ENCODE measurements at regions not wholly inside any gene's neighbourhood (a gene's known extent, or its start where the extent isn't known, plus 50 kb on each side); places are given as distances from the start of the nearest gene placed in this dataset.
"Not testable (repeated sequence)": the region's sequence is repeated elsewhere in the genome, so short reads cannot be mapped to it uniquely, and the experiment has no call there.

DNA sequence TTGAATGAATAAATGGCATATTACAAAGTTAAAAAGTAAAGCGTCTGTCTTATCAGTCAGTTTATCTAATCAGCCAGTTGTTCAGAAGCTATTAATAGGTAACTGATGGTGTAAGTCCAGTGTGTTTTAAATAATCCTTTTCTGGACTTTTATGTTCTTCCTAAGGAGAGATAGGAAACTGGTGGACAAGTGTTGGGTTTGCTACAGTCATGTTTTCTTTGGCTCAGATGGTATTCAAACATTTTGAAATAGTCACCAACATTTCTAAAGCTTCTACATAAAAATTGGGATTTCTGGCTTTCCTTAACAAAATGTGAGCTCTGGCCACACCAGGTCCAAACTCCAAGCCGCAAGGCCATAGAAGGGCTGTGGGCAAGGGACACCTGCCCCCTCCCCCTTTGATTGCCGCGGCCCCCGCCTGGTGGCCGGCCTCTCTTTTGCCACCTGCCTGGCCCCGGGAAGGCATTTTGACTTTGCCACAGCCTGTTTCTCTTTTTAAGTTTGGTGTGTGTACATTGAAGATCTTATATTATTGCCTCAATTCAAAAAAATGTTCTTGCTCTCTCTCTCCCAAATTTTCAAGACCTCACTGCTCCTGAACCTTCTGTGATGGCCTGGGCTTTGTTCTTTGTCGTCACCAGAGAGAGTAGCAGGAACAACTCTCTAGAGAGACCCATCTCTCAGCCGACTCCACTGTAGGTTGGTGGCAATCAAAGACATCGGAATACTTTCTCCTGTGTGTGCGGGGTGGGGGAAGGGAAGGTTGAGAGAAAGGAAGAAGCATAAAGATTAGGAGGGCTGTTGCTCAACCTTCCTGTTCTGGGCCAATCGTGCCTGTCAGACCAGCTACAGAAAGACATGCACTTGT is 84.0 kb upstream of the ZNF217 start:
- no peak for DNase-seq (ENCODE audit: low spot score)
- TF ChIP-seq, protein P1, sequence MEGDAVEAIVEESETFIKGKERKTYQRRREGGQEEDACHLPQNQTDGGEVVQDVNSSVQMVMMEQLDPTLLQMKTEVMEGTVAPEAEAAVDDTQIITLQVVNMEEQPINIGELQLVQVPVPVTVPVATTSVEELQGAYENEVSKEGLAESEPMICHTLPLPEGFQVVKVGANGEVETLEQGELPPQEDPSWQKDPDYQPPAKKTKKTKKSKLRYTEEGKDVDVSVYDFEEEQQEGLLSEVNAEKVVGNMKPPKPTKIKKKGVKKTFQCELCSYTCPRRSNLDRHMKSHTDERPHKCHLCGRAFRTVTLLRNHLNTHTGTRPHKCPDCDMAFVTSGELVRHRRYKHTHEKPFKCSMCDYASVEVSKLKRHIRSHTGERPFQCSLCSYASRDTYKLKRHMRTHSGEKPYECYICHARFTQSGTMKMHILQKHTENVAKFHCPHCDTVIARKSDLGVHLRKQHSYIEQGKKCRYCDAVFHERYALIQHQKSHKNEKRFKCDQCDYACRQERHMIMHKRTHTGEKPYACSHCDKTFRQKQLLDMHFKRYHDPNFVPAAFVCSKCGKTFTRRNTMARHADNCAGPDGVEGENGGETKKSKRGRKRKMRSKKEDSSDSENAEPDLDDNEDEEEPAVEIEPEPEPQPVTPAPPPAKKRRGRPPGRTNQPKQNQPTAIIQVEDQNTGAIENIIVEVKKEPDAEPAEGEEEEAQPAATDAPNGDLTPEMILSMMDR (IDR thresholded peaks at IDR 0.05; ENCODE audit: extremely low read depth, insufficient read depth, missing control alignments): no peak
- in situ Hi-C loops (cut with MboI; ENCODE audit: low pct_unique_long_range_greater_than_20kb, low sequenced_read_pairs, unreplicated experiment): no loop called here

DNA sequence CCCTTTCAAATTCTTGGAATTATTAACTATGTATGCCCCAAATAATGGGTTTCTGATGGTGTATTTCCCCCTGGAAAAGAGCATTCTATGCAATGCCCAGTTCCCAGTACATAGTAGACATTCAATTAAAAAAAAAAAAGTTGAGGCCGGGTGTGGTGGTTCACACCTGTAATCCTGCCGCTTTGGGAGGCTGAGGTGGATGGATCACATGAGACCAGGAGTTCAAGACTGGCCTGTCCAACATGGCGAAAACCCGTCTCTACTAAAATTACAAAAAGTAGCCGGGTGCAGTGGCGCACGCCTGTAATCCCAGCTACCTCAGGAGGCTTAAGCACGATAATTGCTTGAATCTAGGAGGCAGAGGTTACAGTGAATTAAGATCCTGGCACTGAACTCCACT is 83.3 kb upstream of the ZNF217 start:
- no peak for DNase-seq (ENCODE audit: low spot score)
- in situ Hi-C loops (cut with MboI; ENCODE audit: low pct_unique_long_range_greater_than_20kb, low sequenced_read_pairs, unreplicated experiment): no loop called here
- TF ChIP-seq, protein P1 (IDR thresholded peaks at IDR 0.05; ENCODE audit: extremely low read depth, insufficient read depth, missing control alignments): no peak

DNA sequence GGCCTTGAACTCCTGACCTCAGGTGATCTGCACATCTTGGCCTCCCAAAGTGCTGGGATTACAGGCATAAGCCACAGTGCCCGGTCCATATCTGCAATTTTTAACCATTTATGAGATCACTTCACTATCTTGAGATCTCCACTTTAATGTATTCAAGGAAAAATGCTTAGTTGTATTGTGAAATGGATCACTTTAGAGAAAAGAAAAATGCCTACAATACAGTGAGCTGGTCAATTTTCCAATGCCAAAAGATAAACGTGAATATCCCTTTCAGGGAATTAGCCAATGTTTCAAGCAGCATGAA is 82.8 kb upstream of the ZNF217 start:
- in situ Hi-C loops (cut with MboI; ENCODE audit: low pct_unique_long_range_greater_than_20kb, low sequenced_read_pairs, unreplicated experiment): no loop called here
- DNase-seq (ENCODE audit: low spot score): no peak
- TF ChIP-seq, protein P1 (IDR thresholded peaks at IDR 0.05; ENCODE audit: extremely low read depth, insufficient read depth, missing control alignments): no peak

DNA sequence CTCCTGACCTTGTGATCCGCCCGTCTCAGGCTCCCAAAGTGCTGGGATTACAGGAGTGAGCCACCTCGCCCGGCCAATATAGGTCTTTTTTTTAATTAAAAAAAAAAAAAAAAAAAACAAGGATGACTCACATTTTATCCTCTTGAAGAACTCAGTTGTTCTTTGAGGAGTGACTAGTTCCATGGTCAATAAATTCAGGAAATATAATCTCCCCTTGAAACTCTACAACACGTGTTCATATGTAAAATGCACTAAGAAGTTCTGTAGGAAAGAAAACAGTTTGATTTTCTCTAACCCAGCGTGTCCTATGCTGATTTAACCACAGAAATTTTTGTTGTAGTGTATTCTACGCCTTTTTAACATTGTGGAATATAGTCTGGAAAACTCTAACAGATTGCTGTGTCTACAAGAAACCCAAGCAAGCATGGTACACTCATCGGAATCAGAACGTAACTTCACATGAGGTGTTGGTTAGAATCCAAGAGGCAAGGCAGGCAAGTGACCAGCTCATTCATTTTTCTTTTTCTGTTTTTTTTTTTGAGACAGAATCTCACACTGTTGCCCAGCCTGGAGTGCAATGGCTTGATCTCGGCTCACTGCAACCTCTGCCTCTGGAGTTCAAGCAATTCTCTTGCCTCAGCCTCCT is 79.0 kb upstream of the ZNF217 start:
- in situ Hi-C loops (cut with MboI; ENCODE audit: low pct_unique_long_range_greater_than_20kb, low sequenced_read_pairs, unreplicated experiment): no loop called here
- TF ChIP-seq, protein P1 (IDR thresholded peaks at IDR 0.05; ENCODE audit: extremely low read depth, insufficient read depth, missing control alignments): no peak
- no peak for DNase-seq (ENCODE audit: low spot score)

DNA sequence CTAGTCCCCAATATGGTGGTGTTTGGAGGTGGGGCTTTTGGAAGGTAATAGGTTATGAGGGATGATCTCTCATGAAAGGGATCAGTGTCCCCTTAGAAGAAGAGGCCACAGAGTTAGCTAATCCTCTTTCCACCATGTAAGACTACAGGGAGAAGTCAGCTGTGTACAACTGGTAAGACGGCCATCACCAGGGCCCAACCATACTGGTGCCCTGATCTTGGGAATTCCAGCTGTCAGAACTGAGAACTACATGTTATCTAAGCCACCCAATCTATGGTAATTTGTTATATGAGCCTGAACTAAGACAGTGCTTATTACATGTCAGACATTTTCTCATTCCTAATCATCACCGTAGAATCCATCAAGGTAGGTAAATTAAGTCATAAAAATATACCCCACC is 77.7 kb upstream of the ZNF217 start:
- TF ChIP-seq, protein P1 (IDR thresholded peaks at IDR 0.05; ENCODE audit: extremely low read depth, insufficient read depth, missing control alignments): no peak
- in situ Hi-C loops (cut with MboI; ENCODE audit: low pct_unique_long_range_greater_than_20kb, low sequenced_read_pairs, unreplicated experiment): no loop called here
- DNase-seq (ENCODE audit: low spot score): no peak

DNA sequence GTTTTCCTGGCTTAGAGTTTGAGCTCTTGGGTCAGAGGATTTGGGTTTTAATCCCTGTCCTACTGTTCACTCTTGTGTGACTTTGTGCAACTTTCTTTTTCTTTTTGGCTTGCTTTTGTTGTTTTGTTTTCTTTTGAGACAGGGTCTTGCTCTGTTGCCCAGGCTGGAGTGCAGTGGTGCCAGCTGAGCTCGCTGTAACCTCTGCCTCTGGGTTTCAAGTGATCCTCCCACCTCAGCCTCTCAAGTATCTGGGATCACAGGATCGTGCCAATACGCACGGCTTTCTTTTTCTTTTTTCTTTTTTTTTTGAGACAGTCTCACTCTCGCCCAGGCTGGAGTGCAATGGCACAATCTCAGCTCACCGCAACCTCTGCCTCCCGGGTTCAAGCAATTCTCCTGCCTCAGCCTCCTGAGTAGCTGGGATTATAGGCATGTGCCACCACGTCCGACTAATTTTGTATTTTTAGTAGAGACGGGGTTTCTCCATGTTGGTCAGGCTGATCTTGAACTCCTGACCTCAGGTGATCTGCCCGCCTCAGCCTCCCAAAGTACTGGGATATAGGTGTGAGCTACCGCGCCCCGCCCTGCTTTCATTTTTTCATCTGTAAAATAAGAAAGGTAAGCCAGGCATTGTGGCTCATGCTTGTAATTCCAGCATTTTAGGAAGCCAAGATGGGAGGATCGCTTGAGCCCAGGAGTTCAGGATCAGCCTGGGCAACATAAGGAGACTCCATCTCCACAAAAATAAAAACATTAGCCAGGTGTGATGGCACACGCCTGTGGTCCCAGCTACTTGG is 76.1 kb upstream of the ZNF217 start:
- in situ Hi-C loops (cut with MboI; ENCODE audit: low pct_unique_long_range_greater_than_20kb, low sequenced_read_pairs, unreplicated experiment); DNase-seq (ENCODE audit: low spot score): not testable (repeated sequence)

DNA sequence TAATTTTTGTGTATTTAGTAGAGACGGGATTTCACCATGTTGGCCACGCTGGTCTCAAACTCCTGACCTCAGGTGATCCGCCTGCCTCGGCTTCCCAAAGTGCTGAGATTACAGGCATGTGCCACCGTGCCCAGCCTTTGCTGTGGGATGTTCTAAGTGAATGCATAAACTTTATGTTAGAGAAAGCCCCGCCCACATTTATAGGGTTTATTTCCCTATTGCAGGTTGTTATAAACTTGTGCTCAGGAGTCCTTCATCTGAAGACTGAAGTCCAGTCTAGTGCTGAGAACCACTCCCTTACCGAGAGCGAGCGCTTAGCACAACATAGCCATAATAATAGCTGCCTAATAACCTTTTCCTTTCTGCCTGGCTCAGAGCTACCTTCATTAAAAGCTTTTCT is 75.4 kb upstream of the ZNF217 start:
- TF ChIP-seq, protein P1 (IDR thresholded peaks at IDR 0.05; ENCODE audit: extremely low read depth, insufficient read depth, missing control alignments): no peak
- no peak for DNase-seq (ENCODE audit: low spot score)
- in situ Hi-C loops (cut with MboI; ENCODE audit: low pct_unique_long_range_greater_than_20kb, low sequenced_read_pairs, unreplicated experiment): no loop called here
